Stomach (tissue), 8 donors: ENCODE measurements at regions not wholly inside any gene's neighbourhood (a gene's known extent, or its start where the extent isn't known, plus 50 kb on each side); places are given as distances from the start of the nearest gene placed in this dataset.

Source experiments
- DNase-seq, 2 donors: peaks; one replicate each; pipeline versions ENCODE4 v3.0.0 to v3.0.0-alpha.2; 2013 to 2019
- H3K27ac ChIP-seq, 5 donors: fragments of 200-600 bp in 4 of 5; sonication (generic) in 4 of 5; one replicate each; pipeline ENCODE4 v1.5.1; 2013 to 2019; ENCODE audit warnings: mild to moderate bottlenecking in 1 of 5, moderate library complexity in 1 of 5
- H3K27me3 ChIP-seq, 3 donors: fragments of 200-600 bp; sonication (generic); one replicate each; pipeline ENCODE4 v1.5.1; 2017 to 2019; ENCODE audit warnings: mixed run types in 1 of 3
- H3K36me3 ChIP-seq, 4 donors: fragments of 200-600 bp; sonication (generic); 1 replicate in 3 of 4; 2 replicates in 1 of 4; pipeline ENCODE4 v1.5.1; 2016 to 2019
- H3K4me1 ChIP-seq, 4 donors: fragments of 200-600 bp; sonication (generic); one replicate each; pipeline ENCODE4 v1.5.1; 2016 to 2019
- H3K4me3 ChIP-seq, 4 donors: fragments of 200-600 bp; sonication (generic) in 3 of 4; one replicate each; pipeline ENCODE4 v1.5.1; 2016 to 2019; ENCODE audit warnings: mild to moderate bottlenecking in 1 of 4
- H3K9me3 ChIP-seq, 4 donors: fragments of 200-600 bp; sonication (generic); one replicate each; pipeline ENCODE4 v1.5.1; 2016 to 2019
- EP300 ChIP-seq: sonication (generic); formaldehyde crosslinking; IDR thresholded peaks from one replicate; pipeline ENCODE4 v1.6.1; 2017; ENCODE audit warnings: antibody characterized with exemption
- POLR2A ChIP-seq, 4 donors: fragments of 450-650 bp; IDR thresholded peaks; one replicate each; pipeline ENCODE4 v1.6.1; 2016; ENCODE audit warnings: antibody characterized with exemption in 4 of 4, control low read depth in 2 of 4, mild to moderate bottlenecking in 1 of 4, moderate library complexity in 1 of 4
- POLR2AphosphoS5 ChIP-seq, 3 donors: sonication (generic); formaldehyde crosslinking; IDR thresholded peaks; one replicate each; pipeline ENCODE4 v1.6.1; 2016; ENCODE audit warnings: antibody characterized with exemption in 3 of 3
- WGBS, 5 donors: extraction: QIAGEN DNeasy Blood & Tissue Kit in 3 of 5; methylation state at CpG; one replicate each; pipeline versions ENCODE4 v1.1.5 to v1.1.7; 2013 to 2018; 5-methylcytosine and 5-hydroxymethylcytosine counted together
- intact Hi-C: fragments of 100-400 bp; cut with DNase I; formaldehyde crosslinking; loops from one replicate; pipeline ENCODE4 v1.15.1; 2023; ENCODE audit warnings: low total_unique reads
- TF ChIP-seq, protein P1 (sequence below), 7 experiments: fragments of 450-650 bp in 4 of 7; fragments of 200-600 bp in 3 of 7; sonication (generic) in 3 of 7; IDR thresholded peaks; one replicate each; pipeline ENCODE4 v1.5.1; 2016 to 2019; ENCODE audit warnings: antibody characterized with exemption in 7 of 7, control low read depth in 2 of 7, mild to moderate bottlenecking in 1 of 7
- donor health status: healthy with polysubstance abuse.
- donor health status: Bipolar disorder and iron deficiency.
- donor health status: healthy.

DNA sequence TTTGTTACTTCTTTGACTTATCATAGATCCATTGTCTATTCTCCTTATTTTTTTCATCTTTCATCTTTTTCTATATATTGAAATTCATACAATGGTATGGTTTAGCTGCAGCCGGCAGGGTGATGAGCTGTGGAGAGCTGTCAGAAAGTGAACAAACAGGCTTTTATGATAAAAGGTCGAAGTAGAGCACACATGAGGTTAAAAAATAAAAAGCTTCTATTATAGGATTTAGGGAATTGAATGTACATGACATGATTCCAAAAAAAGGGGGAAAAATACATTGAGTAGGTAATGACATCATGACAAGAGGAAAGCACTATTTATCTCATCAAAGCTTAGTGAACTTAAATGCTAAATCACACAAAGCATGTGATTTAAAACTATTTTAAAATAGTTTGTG is 884.8 kb downstream of the METTL15 start:
- DNase-seq, result no peak
- H3K9me3 ChIP-seq, result no peaks in the 10 kb centered on the region
- TF ChIP-seq EP300 (no peak), POLR2AphosphoS5 (IDR thresholded peaks at IDR 0.05) (no peak), POLR2A (IDR thresholded peaks at IDR 0.05) (no peak)
- TF ChIP-seq, protein P1, sequence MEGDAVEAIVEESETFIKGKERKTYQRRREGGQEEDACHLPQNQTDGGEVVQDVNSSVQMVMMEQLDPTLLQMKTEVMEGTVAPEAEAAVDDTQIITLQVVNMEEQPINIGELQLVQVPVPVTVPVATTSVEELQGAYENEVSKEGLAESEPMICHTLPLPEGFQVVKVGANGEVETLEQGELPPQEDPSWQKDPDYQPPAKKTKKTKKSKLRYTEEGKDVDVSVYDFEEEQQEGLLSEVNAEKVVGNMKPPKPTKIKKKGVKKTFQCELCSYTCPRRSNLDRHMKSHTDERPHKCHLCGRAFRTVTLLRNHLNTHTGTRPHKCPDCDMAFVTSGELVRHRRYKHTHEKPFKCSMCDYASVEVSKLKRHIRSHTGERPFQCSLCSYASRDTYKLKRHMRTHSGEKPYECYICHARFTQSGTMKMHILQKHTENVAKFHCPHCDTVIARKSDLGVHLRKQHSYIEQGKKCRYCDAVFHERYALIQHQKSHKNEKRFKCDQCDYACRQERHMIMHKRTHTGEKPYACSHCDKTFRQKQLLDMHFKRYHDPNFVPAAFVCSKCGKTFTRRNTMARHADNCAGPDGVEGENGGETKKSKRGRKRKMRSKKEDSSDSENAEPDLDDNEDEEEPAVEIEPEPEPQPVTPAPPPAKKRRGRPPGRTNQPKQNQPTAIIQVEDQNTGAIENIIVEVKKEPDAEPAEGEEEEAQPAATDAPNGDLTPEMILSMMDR (IDR thresholded peaks at IDR 0.05), result no peak
- intact Hi-C loops, result no loop called here
- H3K4me1 ChIP-seq, result no peaks in the 10 kb centered on the region
- 43 to 55% (median 45%) methylated on average over 2 of the region's 2 CpGs for WGBS, 5 donors
- H3K27me3 ChIP-seq, result no peaks in the 10 kb centered on the region
- H3K4me3 ChIP-seq, result no peak overlapping the region
- no peaks in the 10 kb centered on the region for H3K36me3 ChIP-seq
- H3K27ac ChIP-seq, result no peak overlapping the region

DNA sequence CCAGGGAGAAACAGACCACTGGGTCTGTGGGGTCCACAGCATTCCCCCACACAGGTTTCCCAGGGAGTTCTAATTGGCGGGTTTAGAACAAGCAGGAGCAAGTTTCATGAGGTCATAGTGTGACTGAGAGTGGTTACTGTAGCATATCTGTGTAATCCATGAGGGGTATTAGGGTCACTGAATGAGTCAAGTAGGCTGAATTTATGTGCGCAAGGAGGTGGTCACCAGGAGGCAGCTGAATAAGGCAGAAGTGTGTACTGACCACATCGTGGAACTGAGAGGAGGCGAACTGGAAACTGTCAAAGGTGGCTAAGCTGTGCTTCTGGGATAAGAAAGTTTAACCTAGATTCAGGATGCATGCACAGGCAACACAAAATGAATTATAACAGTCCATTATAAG is 876.0 kb downstream of the METTL15 start:
- no peak for DNase-seq
- no peak for TF ChIP-seq EP300
- no peaks in the 10 kb centered on the region for H3K9me3 ChIP-seq
- no peaks in the 10 kb centered on the region for H3K36me3 ChIP-seq
- H3K27me3 ChIP-seq, result no peaks in the 10 kb centered on the region
- H3K4me1 ChIP-seq, result no peaks in the 10 kb centered on the region
- intact Hi-C loops, result no loop called here
- no peak overlapping the region for H3K4me3 ChIP-seq
- 88 to 91% (median 90%) methylated on average over 4 of the region's 4 CpGs for WGBS, 5 donors
- no peak overlapping the region for H3K27ac ChIP-seq

DNA sequence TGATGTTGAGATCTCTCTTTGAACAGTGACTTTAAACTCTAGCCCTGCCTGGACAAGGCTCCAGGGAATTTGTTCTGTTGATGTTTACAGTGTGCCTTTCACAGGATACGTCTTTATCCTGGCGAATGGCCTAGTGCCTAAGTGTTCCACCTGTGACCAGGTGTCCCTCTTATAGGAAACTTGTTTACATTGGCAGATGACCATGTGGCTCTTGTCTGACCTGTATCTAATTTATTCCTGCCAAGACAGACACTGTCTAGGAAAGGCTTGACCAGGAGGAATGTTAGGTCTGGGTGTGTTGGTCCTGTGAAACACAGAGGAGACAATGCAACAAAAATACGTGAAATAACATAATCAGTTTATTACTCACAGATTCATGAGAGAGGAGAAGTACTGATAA is 875.6 kb downstream of the METTL15 start:
- 43 to 73% (median 57%) methylated on average over 3 of the region's 3 CpGs for WGBS, 5 donors
- DNase-seq, result no peak

DNA sequence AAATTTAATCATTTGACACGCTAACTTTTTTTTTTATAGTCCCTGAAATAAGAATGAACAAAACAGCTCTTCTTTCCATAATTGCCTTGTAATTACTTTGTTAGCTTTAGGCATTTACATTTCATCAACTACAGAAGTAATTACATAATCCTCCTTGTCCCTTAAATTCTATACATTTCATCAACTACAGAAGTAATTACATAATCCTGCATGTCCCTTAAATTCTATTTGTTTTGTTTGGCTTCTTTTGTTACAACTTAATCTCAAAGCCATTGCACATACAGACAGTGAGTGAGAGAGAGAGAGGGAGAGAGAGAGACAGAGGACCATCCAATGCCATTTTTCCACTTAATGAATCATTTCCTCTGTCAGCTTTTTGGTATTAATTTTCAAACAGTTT is 873.2 kb downstream of the METTL15 start:
- Histone ChIP-seq H3K27ac (no peak overlapping the region), H3K9me3 (no peaks in the 10 kb centered on the region), H3K4me3 (no peak overlapping the region), H3K36me3 (no peaks in the 10 kb centered on the region), H3K27me3 (no peaks in the 10 kb centered on the region), H3K4me1 (no peaks in the 10 kb centered on the region)
- TF ChIP-seq, protein P1 (IDR thresholded peaks at IDR 0.05), result no peak
- TF ChIP-seq EP300, result no peak
- TF ChIP-seq POLR2AphosphoS5 (IDR thresholded peaks at IDR 0.05), result no peak
- no peak for TF ChIP-seq POLR2A (IDR thresholded peaks at IDR 0.05)
- no peak for DNase-seq
- whole genome bisulfite sequencing, 5 donors, result 47 to 61% (median 49%) methylated on average over 1 of the region's 1 CpG
- intact Hi-C loops, result no loop called here

More for the DNA sequence above, 875.6 kb downstream of the METTL15 start:
- Histone ChIP-seq H3K4me3 (no peak overlapping the region), H3K27me3 (no peaks in the 10 kb centered on the region), H3K36me3 (no peaks in the 10 kb centered on the region), H3K9me3 (no peaks in the 10 kb centered on the region), H3K4me1 (no peaks in the 10 kb centered on the region), H3K27ac (no peak overlapping the region)
- TF ChIP-seq, protein P1 (IDR thresholded peaks at IDR 0.05), result no peak
- TF ChIP-seq EP300 (no peak), POLR2A (IDR thresholded peaks at IDR 0.05) (no peak), POLR2AphosphoS5 (IDR thresholded peaks at IDR 0.05) (no peak)
- intact Hi-C loops, result no loop called here

- peak overlapping the region in 2 of 4 donors; percentile 7 to 8 for H3K4me3 ChIP-seq
- H3K27ac ChIP-seq, result no peak overlapping the region
- TF ChIP-seq POLR2A (IDR thresholded peaks at IDR 0.05) (no peak), POLR2AphosphoS5 (IDR thresholded peaks at IDR 0.05) (no peak), EP300 (no peak)
- TF ChIP-seq, protein P1 (IDR thresholded peaks at IDR 0.05), result no peak
- peak in 1 of 2 donors; percentile 35 for DNase-seq
- H3K36me3 ChIP-seq, result no peaks in the 10 kb centered on the region
- no peaks in the 10 kb centered on the region for H3K9me3 ChIP-seq
- no peaks in the 10 kb centered on the region for H3K27me3 ChIP-seq
- H3K4me1 ChIP-seq, result no peaks in the 10 kb centered on the region
- intact Hi-C loops, result no loop called here
- WGBS, 5 donors, result 33 to 66% (median 38%) methylated on average over 4 of the region's 4 CpGs
These were observed 868.6 kb downstream of the METTL15 start for GRCh38 chr11:28976801-28977145.
